ENCODE measurements at regions not wholly inside any gene's neighbourhood (a gene's known extent, or its start where the extent isn't known, plus 50 kb on each side); places are given as distances from the start of the nearest gene placed in this dataset.
A peak's percentile ranks its signal among the peaks of the same experiment; 100 is the strongest.

- peaks cover 0 to 16% (median 2%) of the 10 kb centered on the region in 4 donors for H3K9me3 ChIP-seq
Measured at GRCh38 chr9:129328355-129329042, 150.4 kb upstream of the IER5L start.

GRCh38 chr9:129327552-129328328, 149.7 kb upstream of the IER5L start:
- H3K27me3 ChIP-seq = no peaks in the 10 kb centered on the region
- no peaks in the 10 kb centered on the region for H3K36me3 ChIP-seq
- peak overlapping the region in 2 of 4 donors; percentile 59 to 82 for H3K27ac ChIP-seq
- TF ChIP-seq POLR2A (IDR thresholded peaks at IDR 0.05) (no peak), EP300 (IDR thresholded peaks at IDR 0.05) (no peak), CTCF (IDR thresholded peaks at IDR 0.05) (no peak)
- no peak overlapping the region for H3K4me3 ChIP-seq
- 67 to 68% methylated on average over 8 to 9 of the region's 9 CpGs for WGBS, 2 donors
- H3K4me1 ChIP-seq = peaks cover 0 to 58% (median 24%) of the 10 kb centered on the region in 4 donors
- H3K9me3 ChIP-seq = peaks cover 0 to 16% (median 2%) of the 10 kb centered on the region in 4 donors
- no peak for DNase-seq (ENCODE audit: low spot score in 2 of 2)

More at GRCh38 chr9:129328355-129329042, 150.4 kb upstream of the IER5L start:
- peaks cover 0 to 53% (median 20%) of the 10 kb centered on the region in 4 donors for H3K4me1 ChIP-seq
- 46 to 48% methylated on average over 13 of the region's 13 CpGs for WGBS, 2 donors
- TF ChIP-seq CTCF (IDR thresholded peaks at IDR 0.05) = no peak
- TF ChIP-seq POLR2A (IDR thresholded peaks at IDR 0.05) = no peak
- TF ChIP-seq EP300 (IDR thresholded peaks at IDR 0.05) = no peak
- H3K36me3 ChIP-seq = no peaks in the 10 kb centered on the region
- no peaks in the 10 kb centered on the region for H3K27me3 ChIP-seq
- no peak for DNase-seq (ENCODE audit: low spot score in 2 of 2)
- H3K4me3 ChIP-seq = no peak overlapping the region
- H3K27ac ChIP-seq = peak overlapping the region in 3 of 4 donors; percentile 42 to 82 (median 59)

- H3K4me3 ChIP-seq = no peak overlapping the region
- no peaks in the 10 kb centered on the region for H3K27me3 ChIP-seq
- no peak for TF ChIP-seq CTCF (IDR thresholded peaks at IDR 0.05)
- WGBS, 2 donors = 71 to 78% methylated on average over 13 of the region's 13 CpGs
- no peak for DNase-seq (ENCODE audit: low spot score in 2 of 2)
- peak overlapping the region in 1 of 4 donors; percentile 45 for H3K27ac ChIP-seq
- H3K36me3 ChIP-seq = no peaks in the 10 kb centered on the region
- peaks cover 0 to 64% (median 33%) of the 10 kb centered on the region in 4 donors for H3K4me1 ChIP-seq
- peaks cover 0 to 14% (median 2%) of the 10 kb centered on the region in 4 donors for H3K9me3 ChIP-seq
Measured at GRCh38 chr9:129326061-129327005, 148.3 kb upstream of the IER5L start.

GRCh38 chr9:129324808-129325502, 146.9 kb upstream of the IER5L start:
- WGBS, 2 donors = 77 to 98% methylated on average over 7 of the region's 7 CpGs
- H3K27ac ChIP-seq = peak overlapping the region in 3 of 4 donors; percentile 12 to 96 (median 92)
- no peaks in the 10 kb centered on the region for H3K36me3 ChIP-seq
- TF ChIP-seq EP300 (IDR thresholded peaks at IDR 0.05) (no peak), CTCF (IDR thresholded peaks at IDR 0.05) (no peak), POLR2A (IDR thresholded peaks at IDR 0.05) (no peak)
- H3K4me3 ChIP-seq = no peak overlapping the region
- DNase-seq (ENCODE audit: low spot score in 2 of 2) = no peak
- H3K4me1 ChIP-seq = peaks cover 4 to 78% (median 44%) of the 10 kb centered on the region in 4 donors
- no peaks in the 10 kb centered on the region for H3K27me3 ChIP-seq
- no peaks in the 10 kb centered on the region for H3K9me3 ChIP-seq
